ENCODE measurements at regions not wholly inside any gene's neighbourhood (a gene's known extent, or its start where the extent isn't known, plus 50 kb on each side); places are given as distances from the start of the nearest gene placed in this dataset.

- TF ChIP-seq, protein P1, sequence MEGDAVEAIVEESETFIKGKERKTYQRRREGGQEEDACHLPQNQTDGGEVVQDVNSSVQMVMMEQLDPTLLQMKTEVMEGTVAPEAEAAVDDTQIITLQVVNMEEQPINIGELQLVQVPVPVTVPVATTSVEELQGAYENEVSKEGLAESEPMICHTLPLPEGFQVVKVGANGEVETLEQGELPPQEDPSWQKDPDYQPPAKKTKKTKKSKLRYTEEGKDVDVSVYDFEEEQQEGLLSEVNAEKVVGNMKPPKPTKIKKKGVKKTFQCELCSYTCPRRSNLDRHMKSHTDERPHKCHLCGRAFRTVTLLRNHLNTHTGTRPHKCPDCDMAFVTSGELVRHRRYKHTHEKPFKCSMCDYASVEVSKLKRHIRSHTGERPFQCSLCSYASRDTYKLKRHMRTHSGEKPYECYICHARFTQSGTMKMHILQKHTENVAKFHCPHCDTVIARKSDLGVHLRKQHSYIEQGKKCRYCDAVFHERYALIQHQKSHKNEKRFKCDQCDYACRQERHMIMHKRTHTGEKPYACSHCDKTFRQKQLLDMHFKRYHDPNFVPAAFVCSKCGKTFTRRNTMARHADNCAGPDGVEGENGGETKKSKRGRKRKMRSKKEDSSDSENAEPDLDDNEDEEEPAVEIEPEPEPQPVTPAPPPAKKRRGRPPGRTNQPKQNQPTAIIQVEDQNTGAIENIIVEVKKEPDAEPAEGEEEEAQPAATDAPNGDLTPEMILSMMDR (IDR thresholded peaks at IDR 0.05) = no peak
- TF ChIP-seq POLR2A (IDR thresholded peaks at IDR 0.05) = no peak
Measured at GRCh38 chr1:163444665-163445064, 122.9 kb downstream of the NUF2 start.

All from Peyer's patch (tissue), 4 donors.